Heart left ventricle (tissue), 13 donors: ENCODE measurements at regions not wholly inside any gene's neighbourhood (a gene's known extent, or its start where the extent isn't known, plus 50 kb on each side); places are given as distances from the start of the nearest gene placed in this dataset.

Experiments
- CTCF ChIP-seq, 12 donors: fragments of 200-600 bp; sonication (generic) in 4 of 12; IDR thresholded peaks; one replicate each; pipeline versions ENCODE4 v1.5.0 to v1.8.0; 2018 to 2022; ENCODE audit warnings: antibody characterized with exemption in 12 of 12, mild to moderate bottlenecking in 5 of 12
- POLR2A ChIP-seq, 2 donors: fragments of 450-650 bp; IDR thresholded peaks; one replicate each; pipeline ENCODE4 v1.6.1; 2017; ENCODE audit warnings: antibody characterized with exemption in 2 of 2, mild to moderate bottlenecking in 2 of 2, moderate library complexity in 2 of 2
- donor health status: ischemic (EF 13 %, LVEDD 7.1; RV severe dilation, severe dysfunction).
- donor health status: DM: no; HTN: yes; CAD: no.
- donor health status: DM: no; HTN: no; CAD: no.
- donor health status: ischemic (EF 25% LVEDD 6.9; RV normal size, moderate dysfunction).
- donor health status: ischemic (EF 25% LVEDD 5.7; RV mildly dilated, moderate dysfunction).
- donor health status: ischemic (EF 35%, LVEDD 5.7; RV mildly dilated, moderate dysfunction).
- donor health status: nonischemic (EF 11% LVEDD 7.7; RV severe dilation, severe dysfunction).
- donor health status: DM: yes; HTN: yes; CAD: no.
- donor health status: PGD.
- donor health status: ischemic (EF 29% LVEDD 5.4; RV normal size, mild dysfunction).
- donor health status: nonischemic (EF 23%, LVEDD 6.1; RV moderate dilation, normal function).

DNA sequence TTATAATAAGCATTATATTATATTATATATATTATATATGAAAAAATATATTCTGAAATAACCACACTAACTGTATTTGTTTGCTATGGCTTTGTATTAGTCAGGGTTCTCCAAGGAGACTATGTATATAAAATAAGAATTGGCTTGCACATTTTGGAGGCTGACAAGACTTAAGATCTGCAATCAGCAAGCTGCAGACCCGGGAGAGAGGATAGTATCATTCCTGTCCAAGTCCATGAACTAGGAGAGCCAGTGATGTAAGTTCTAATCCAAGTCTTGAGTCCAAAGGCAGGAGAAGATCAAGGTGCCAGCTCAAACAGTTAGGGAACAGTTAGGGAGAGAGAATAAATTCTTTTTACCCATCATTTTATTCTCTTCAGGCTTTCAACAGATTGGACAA is 639.5 kb downstream of the PLPP3 start:
- no peak for TF ChIP-seq POLR2A (IDR thresholded peaks at IDR 0.05)
- no peak for TF ChIP-seq CTCF (IDR thresholded peaks at IDR 0.05)
